IMR-90 (cell line): ENCODE measurements at regions not wholly inside any gene's neighbourhood (a gene's known extent, or its start where the extent isn't known, plus 50 kb on each side); places are given as distances from the start of the nearest gene placed in this dataset.

Experiments
- BHLHE40 ChIP-seq: fragments of 150-350 bp; IDR thresholded peaks from 2 replicates; pipeline ENCODE4 v1.6.1; 2016; ENCODE audit warnings: mild to moderate bottlenecking, low read depth, low read length
- CHD1 ChIP-seq: IDR thresholded peaks from 2 replicates; pipeline ENCODE4 v1.6.1; 2012; ENCODE audit warnings: low read depth, low read length, improper control_type of control experiment
- FOS ChIP-seq: fragments of 150-350 bp; IDR thresholded peaks from 2 replicates; pipeline ENCODE4 v1.6.1; 2016; ENCODE audit warnings: low read depth, low read length
- MAFK ChIP-seq: IDR thresholded peaks from 2 replicates; pipeline ENCODE4 v1.6.1; 2012; ENCODE audit warnings: low read depth, low read length, improper control_type of control experiment
- MAZ ChIP-seq: IDR thresholded peaks from 2 replicates; pipeline ENCODE4 v1.6.1; 2012; ENCODE audit warnings: low read depth, mild to moderate bottlenecking, low read length, improper control_type of control experiment, moderate library complexity, borderline replicate concordance
- MXI1 ChIP-seq: IDR thresholded peaks from 2 replicates; pipeline ENCODE4 v1.6.1; 2012; ENCODE audit warnings: low read depth, mild to moderate bottlenecking, low read length, moderate library complexity, borderline replicate concordance
- POLR2A ChIP-seq: IDR thresholded peaks from 2 replicates; pipeline ENCODE4 v1.6.1; 2012; ENCODE audit warnings: mild to moderate bottlenecking, low read depth, low read length
- RAD21 ChIP-seq: IDR thresholded peaks from 2 replicates; pipeline ENCODE4 v1.6.1; 2012; ENCODE audit warnings: low read length, improper control_type of control experiment
- RCOR1 ChIP-seq: IDR thresholded peaks from 2 replicates; pipeline ENCODE4 v1.6.1; 2012; ENCODE audit warnings: mild to moderate bottlenecking, low read length, improper control_type of control experiment; ENCODE audit not compliant: insufficient replicate concordance
- RFX5 ChIP-seq: IDR thresholded peaks from 2 replicates; pipeline ENCODE4 v1.8.0; 2012; ENCODE audit warnings: low read depth, mild to moderate bottlenecking, low read length, moderate library complexity
- SMC3 ChIP-seq: fragments of 150-350 bp; IDR thresholded peaks from 2 replicates; pipeline ENCODE4 v1.6.1; 2016; ENCODE audit warnings: low read depth, mild to moderate bottlenecking, antibody characterized with exemption, low read length, moderate library complexity
- TF ChIP-seq, protein P1 (sequence below): conservative IDR thresholded peaks from 2 replicates; pipeline ENCODE4 v1.5.1; 2012; ENCODE audit warnings: mild to moderate bottlenecking, low read depth, low read length, improper control_type of control experiment
- TF ChIP-seq, protein P2 (sequence below): fragments of 150-350 bp; IDR thresholded peaks from 2 replicates; pipeline ENCODE4 v1.6.1; 2017; ENCODE audit warnings: mild to moderate bottlenecking, antibody characterized with exemption, low read length, low read depth

DNA sequence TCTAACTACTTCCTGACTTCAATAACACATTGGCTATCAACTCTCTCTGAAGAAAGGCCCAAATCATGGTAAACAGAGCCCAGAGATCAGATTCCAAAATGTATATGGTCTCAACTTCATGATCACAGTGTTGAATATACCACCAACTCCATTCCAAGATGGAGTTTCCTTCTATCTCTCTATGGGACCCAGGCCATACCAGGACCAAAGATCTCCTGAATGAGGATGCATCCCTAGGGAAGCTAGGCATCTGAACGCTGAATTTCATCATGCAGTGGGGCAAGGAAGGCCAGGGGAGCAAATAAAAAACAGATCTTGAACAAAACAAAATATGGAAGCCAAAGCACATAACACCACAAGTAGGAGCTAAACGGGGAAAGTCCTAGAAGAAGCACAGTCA, 320.7 kb upstream of the PKDCC start:
- TF ChIP-seq POLR2A (no peak), RFX5 (no peak), FOS (no peak), MXI1 (no peak), CHD1 (no peak), RCOR1 (no peak), RAD21 (no peak), BHLHE40 (no peak), MAFK (no peak), SMC3 (no peak), MAZ (no peak)
- TF ChIP-seq, protein P1, sequence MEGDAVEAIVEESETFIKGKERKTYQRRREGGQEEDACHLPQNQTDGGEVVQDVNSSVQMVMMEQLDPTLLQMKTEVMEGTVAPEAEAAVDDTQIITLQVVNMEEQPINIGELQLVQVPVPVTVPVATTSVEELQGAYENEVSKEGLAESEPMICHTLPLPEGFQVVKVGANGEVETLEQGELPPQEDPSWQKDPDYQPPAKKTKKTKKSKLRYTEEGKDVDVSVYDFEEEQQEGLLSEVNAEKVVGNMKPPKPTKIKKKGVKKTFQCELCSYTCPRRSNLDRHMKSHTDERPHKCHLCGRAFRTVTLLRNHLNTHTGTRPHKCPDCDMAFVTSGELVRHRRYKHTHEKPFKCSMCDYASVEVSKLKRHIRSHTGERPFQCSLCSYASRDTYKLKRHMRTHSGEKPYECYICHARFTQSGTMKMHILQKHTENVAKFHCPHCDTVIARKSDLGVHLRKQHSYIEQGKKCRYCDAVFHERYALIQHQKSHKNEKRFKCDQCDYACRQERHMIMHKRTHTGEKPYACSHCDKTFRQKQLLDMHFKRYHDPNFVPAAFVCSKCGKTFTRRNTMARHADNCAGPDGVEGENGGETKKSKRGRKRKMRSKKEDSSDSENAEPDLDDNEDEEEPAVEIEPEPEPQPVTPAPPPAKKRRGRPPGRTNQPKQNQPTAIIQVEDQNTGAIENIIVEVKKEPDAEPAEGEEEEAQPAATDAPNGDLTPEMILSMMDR: no peak
- TF ChIP-seq, protein P2, sequence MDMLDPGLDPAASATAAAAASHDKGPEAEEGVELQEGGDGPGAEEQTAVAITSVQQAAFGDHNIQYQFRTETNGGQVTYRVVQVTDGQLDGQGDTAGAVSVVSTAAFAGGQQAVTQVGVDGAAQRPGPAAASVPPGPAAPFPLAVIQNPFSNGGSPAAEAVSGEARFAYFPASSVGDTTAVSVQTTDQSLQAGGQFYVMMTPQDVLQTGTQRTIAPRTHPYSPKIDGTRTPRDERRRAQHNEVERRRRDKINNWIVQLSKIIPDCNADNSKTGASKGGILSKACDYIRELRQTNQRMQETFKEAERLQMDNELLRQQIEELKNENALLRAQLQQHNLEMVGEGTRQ: no peak
